Urinary bladder (tissue), 3 donors: ENCODE measurements at regions not wholly inside any gene's neighbourhood (a gene's known extent, or its start where the extent isn't known, plus 50 kb on each side); places are given as distances from the start of the nearest gene placed in this dataset.

ENCODE experiments used
- DNase-seq: peaks from one replicate; pipeline ENCODE4 v3.0.0-alpha.2; 2015; ENCODE audit errors: extremely low spot score
- H3K27ac ChIP-seq: one replicate; pipeline ENCODE4 v1.5.1; 2013; ENCODE audit warnings: low read depth, mild to moderate bottlenecking, moderate library complexity
- H3K36me3 ChIP-seq: one replicate; pipeline ENCODE4 v1.6.1; 2013; ENCODE audit warnings: mild to moderate bottlenecking, moderate library complexity; ENCODE audit not compliant: insufficient read depth
- H3K4me1 ChIP-seq: one replicate; pipeline ENCODE4 v1.6.1; 2013; ENCODE audit warnings: mild to moderate bottlenecking, moderate library complexity; ENCODE audit not compliant: insufficient read depth
- H3K4me3 ChIP-seq: one replicate; pipeline ENCODE4 v1.5.1; 2013; ENCODE audit warnings: low read depth, low read length
- WGBS: extraction: QIAGEN DNeasy Blood & Tissue Kit; methylation state at CpG from one replicate; pipeline ENCODE4 v1.1.7; 2013; 5-methylcytosine and 5-hydroxymethylcytosine counted together
- donor health status: healthy with polysubstance abuse.
- donor health status: healthy.

GRCh38 chr1:91133248-91133647, 111.4 kb upstream of the ZNF644 start:
- H3K36me3 ChIP-seq: no peaks in the 10 kb centered on the region
- no peak overlapping the region for H3K4me3 ChIP-seq
- H3K27ac ChIP-seq: no peak overlapping the region
- H3K4me1 ChIP-seq: no peaks in the 10 kb centered on the region
- DNase-seq: no peak
- WGBS: 74% methylated on average over 6 of the region's 6 CpGs

- no peak overlapping the region for H3K27ac ChIP-seq
- H3K4me3 ChIP-seq: no peak overlapping the region
- no peaks in the 10 kb centered on the region for H3K4me1 ChIP-seq
- no peaks in the 10 kb centered on the region for H3K36me3 ChIP-seq
- no peak for DNase-seq
- 84% methylated on average over 5 of the region's 5 CpGs for WGBS
Observed at GRCh38 chr1:91130256-91130985, 108.6 kb upstream of the ZNF644 start.

DNA sequence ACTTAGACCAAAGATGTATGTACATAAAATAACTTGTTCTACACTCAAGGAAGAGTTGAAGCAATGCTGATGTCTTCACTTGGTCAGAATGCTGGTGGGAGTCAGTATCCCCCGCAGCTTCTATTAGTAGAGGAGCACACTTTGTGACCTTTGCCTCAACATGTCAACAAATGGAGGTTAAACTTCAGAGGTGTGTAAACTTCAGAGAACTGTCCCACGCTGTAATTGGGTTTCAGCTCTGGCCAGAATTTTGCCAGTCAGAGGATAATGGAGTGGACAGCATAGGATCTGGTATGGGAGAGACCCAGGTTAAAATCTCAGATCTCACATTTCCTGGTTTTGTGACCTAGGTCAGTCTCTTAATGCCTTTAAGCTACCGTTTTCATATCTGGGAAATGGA, 107.6 kb upstream of the ZNF644 start:
- Histone ChIP-seq H3K27ac (no peak overlapping the region), H3K36me3 (no peaks in the 10 kb centered on the region), H3K4me1 (no peaks in the 10 kb centered on the region), H3K4me3 (no peak overlapping the region)
- 61% methylated on average over 3 of the region's 3 CpGs for WGBS
- no peak for DNase-seq

DNA sequence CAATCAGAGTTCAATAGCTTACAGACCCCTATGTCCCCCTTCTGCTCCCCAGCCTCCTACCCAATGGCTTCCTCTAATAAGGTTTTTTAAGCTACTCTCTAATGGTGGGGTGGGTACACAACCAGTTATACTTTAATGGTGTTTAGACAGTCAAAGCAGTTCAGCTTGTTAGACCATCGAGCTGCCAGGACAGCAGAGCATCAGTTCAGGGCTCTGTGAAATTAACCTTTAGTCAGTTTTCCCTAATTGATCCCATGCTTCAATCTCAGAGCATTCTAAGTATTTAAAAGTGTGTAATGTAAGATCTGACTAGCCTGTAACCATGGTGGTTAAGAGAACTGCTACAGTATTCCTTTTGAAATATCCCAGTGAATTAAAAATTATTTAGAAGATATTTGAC, 107.2 kb upstream of the ZNF644 start:
- Histone ChIP-seq H3K27ac (no peak overlapping the region), H3K36me3 (no peaks in the 10 kb centered on the region), H3K4me1 (no peaks in the 10 kb centered on the region), H3K4me3 (no peak overlapping the region)
- no peak for DNase-seq
- WGBS: 24% methylated on average over 1 of the region's 1 CpG

DNA sequence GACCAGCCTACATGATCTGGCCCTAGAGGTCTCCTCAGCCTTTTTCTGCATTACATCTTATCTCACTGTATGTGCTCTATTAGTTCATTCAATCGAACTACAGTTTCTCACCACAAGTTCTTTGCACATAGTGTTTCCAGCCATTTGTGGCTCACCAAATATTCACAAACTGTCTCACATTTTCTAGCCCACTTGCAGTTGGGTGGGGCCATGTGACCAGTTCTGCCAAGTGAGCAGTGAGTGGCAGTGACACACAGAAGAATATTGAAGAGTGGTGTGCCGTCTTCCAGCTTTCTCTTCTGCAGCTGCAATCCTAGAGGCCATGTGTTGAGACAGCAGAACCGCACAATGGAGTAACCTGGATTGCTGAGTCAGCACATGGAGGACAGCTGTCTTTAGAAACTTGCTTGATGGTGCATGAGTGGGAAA, 103.2 kb upstream of the ZNF644 start:
- no peak for DNase-seq
- no peak overlapping the region for H3K27ac ChIP-seq
- WGBS: 64% methylated on average over 3 of the region's 3 CpGs
- H3K4me3 ChIP-seq: no peak overlapping the region
- H3K36me3 ChIP-seq: no peaks in the 10 kb centered on the region
- H3K4me1 ChIP-seq: peaks cover 3% of the 10 kb centered on the region

DNA sequence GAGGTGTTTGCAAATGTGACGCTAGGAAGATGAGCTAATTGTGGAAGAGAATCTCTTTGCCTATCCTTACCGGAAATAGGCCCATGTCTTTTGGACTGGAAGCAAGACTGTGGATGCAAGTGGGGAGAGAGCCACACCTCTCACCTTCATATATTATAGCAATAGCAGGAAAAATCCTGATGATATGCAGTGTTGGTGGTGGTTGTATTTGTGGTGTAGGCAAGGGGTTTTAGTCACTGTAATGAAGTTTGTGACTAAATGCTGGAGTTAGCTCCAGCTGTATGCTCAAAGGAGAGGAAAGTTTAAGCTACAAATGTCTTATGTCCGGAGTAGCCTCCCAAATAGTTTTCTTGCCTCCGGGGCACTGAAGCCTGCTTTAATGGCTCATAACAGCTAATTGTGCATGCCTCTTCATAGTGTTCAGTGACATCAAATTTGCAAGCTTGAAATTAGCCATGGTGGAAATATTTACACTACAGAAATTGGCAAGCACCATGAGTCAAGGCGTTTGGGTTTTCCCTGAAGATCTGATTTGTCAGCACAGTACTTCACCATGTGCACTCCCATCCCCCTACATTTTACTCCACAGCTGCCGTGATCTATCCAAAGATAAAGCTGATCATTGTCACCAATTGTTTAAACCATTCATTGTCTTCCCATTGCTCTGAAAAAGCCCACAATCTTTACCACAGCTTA, 102.6 kb upstream of the ZNF644 start:
- DNase-seq: no peak
- peaks cover 3% of the 10 kb centered on the region for H3K4me1 ChIP-seq
- no peak overlapping the region for H3K27ac ChIP-seq
- no peak overlapping the region for H3K4me3 ChIP-seq
- WGBS: 81% methylated on average over 6 of the region's 6 CpGs
- H3K36me3 ChIP-seq: no peaks in the 10 kb centered on the region

- H3K36me3 ChIP-seq: no peaks in the 10 kb centered on the region
- no peak overlapping the region for H3K4me3 ChIP-seq
- H3K27ac ChIP-seq: no peak overlapping the region
- peaks cover 3% of the 10 kb centered on the region for H3K4me1 ChIP-seq
- DNase-seq: no peak
- 53% methylated on average over 4 of the region's 4 CpGs for WGBS
Observed at GRCh38 chr1:91123773-91124172, 101.9 kb upstream of the ZNF644 start.

DNA sequence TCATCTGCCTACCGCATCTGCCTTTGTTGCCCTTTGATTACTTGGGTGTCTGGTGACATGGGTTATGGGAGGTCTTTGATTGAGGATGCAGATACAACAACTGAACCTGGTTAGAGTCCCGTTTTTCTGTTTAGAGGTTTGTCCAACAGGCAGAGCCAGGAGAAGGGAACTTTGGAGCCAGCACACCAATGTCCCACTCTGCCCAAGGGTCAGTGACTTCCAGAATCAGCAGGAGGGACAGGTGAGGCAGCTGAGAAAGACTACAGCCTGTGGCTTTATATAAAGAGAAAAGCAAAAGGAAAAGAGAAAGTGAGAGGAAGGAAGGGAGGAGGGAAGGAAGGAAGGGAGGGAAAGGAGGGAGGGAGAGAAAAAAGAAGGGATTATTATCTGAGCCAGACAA, 101.5 kb upstream of the ZNF644 start:
- no peaks in the 10 kb centered on the region for H3K36me3 ChIP-seq
- H3K4me3 ChIP-seq: no peak overlapping the region
- peaks cover 3% of the 10 kb centered on the region for H3K4me1 ChIP-seq
- H3K27ac ChIP-seq: no peak overlapping the region
- 15% methylated on average over 2 of the region's 2 CpGs for WGBS
- no peak for DNase-seq

DNA sequence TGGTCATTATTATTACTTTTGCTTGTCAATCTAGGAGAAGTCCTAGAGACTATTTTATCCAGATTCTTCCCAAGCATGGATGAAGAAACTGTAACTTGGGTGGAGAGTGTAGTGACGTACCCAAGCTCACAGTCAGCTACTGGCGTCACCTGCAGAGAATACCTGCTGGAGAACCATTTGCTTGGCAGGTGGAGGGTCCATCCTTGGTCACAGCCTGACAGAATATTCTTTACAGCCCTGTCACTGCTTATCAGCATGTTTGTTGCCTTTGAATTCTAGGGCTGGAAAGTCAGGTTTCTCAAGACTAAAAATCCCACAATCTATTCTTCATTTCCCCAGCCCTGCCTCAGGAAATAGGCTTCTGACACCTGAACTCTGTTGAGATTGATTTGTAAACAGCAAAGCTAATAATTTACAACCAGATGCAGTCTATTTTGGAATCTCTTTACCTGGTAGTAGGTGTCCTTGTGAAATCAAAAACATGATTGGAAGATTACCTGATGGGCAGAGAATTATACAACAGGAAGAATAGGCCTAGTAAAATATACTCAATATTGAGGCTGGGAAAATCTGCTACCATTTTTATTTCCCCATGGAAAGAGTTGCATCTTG, 100.4 kb upstream of the ZNF644 start:
- WGBS: 96% methylated on average over 2 of the region's 2 CpGs
- Histone ChIP-seq H3K36me3 (no peaks in the 10 kb centered on the region), H3K27ac (no peak overlapping the region), H3K4me3 (no peak overlapping the region), H3K4me1 (peaks cover 3% of the 10 kb centered on the region)
- no peak for DNase-seq

- no peak overlapping the region for H3K27ac ChIP-seq
- peaks cover 3% of the 10 kb centered on the region for H3K4me1 ChIP-seq
- WGBS: 90% methylated on average over 2 of the region's 2 CpGs
- no peak for DNase-seq
- H3K4me3 ChIP-seq: no peak overlapping the region
- H3K36me3 ChIP-seq: no peaks in the 10 kb centered on the region
Observed at GRCh38 chr1:91121366-91121765, 99.5 kb upstream of the ZNF644 start.

DNA sequence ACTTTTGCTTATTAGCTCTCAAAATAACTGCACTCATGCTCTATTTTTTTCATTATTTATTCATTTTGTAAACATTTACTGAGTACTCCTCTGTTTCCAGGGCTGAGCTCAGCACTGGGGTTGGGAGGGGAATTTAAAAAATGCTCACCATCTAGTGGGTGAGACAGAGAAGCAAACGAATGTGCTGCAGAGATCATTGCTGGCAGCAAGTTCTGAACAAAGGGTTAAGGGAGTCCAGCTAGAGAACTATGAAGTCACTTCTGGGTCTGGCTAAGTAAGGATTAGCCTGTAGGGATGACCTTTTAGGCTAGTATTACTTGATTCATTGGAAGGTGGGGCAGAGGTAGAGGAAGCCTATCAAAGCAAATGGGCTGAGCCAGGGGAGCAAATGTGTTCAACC, 99.1 kb upstream of the ZNF644 start:
- Histone ChIP-seq H3K27ac (no peak overlapping the region), H3K4me1 (peaks cover 3% of the 10 kb centered on the region), H3K36me3 (no peaks in the 10 kb centered on the region), H3K4me3 (no peak overlapping the region)
- DNase-seq: no peak
- WGBS: 17% methylated on average over 1 of the region's 1 CpG

DNA sequence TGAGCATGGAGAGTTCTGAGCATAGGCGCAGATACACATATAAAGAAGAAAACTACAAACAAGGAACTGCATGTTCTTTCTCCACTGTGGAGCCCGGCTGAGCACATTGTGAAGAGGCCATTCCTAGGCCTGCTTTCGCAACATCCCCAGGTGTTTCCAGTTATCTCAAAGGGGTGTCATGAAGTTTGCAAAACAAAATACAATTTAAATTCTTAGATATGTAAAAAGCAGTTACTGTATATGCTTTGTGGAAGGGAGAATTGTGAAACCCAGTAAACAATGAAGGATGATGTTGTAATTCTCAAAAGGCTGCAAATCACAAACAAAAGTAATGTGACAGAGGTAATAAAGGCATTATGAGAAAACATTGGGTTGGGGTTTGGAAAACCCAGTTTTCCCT, 98.6 kb upstream of the ZNF644 start:
- WGBS: 68% methylated on average over 3 of the region's 3 CpGs
- Histone ChIP-seq H3K27ac (no peak overlapping the region), H3K4me1 (peaks cover 3% of the 10 kb centered on the region), H3K4me3 (no peak overlapping the region), H3K36me3 (no peaks in the 10 kb centered on the region)
- no peak for DNase-seq

DNA sequence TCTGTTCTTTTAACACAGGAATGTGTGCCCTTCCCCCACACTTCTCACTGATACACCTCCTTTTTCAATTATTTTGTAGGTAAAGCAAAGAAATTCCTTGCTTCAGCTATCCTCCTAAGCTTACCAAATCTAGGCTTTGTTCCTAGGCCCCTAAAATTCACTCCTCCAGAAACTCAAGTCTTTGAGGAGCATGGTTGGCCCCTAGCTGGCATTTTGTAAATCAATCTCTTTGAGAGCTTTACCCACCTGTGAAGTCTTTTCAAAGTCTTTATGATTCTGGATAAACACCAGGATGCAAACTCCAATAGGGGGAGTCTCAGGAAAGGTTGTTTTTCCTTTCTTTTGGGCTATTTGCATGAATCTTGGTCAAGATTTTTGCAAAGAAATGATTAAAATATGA, 82.9 kb upstream of the ZNF644 start:
- no peak for DNase-seq
- peaks cover 2% of the 10 kb centered on the region for H3K36me3 ChIP-seq
- no peaks in the 10 kb centered on the region for H3K4me1 ChIP-seq
- no peak overlapping the region for H3K27ac ChIP-seq
- H3K4me3 ChIP-seq: no peak overlapping the region

DNA sequence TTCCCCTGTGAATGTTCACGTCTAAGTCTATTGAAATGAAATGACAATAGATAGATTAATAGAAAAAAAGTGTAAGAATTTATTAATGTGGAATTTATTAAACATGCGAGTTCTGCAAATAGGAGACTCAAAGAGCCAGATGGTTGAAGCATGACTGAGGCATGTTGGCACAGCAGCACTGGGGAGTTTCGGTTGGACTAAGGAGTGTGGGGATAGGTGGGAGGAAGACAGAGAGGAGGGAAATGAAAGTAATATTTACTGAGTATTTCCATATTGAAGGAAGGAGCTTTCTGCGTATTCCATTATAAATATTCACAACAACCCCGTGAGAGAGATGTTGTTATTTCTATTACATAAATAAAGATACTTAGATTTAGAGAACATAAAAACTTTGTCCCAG, 79.5 kb upstream of the ZNF644 start:
- WGBS: 74% methylated on average over 5 of the region's 5 CpGs
- H3K27ac ChIP-seq: no peak overlapping the region
- no peak for DNase-seq
- no peak overlapping the region for H3K4me3 ChIP-seq
- H3K4me1 ChIP-seq: no peaks in the 10 kb centered on the region
- H3K36me3 ChIP-seq: peaks cover 2% of the 10 kb centered on the region
